ENCODE measurements at regions not wholly inside any gene's neighbourhood (a gene's known extent, or its start where the extent isn't known, plus 50 kb on each side); places are given as distances from the start of the nearest gene placed in this dataset.

DNA sequence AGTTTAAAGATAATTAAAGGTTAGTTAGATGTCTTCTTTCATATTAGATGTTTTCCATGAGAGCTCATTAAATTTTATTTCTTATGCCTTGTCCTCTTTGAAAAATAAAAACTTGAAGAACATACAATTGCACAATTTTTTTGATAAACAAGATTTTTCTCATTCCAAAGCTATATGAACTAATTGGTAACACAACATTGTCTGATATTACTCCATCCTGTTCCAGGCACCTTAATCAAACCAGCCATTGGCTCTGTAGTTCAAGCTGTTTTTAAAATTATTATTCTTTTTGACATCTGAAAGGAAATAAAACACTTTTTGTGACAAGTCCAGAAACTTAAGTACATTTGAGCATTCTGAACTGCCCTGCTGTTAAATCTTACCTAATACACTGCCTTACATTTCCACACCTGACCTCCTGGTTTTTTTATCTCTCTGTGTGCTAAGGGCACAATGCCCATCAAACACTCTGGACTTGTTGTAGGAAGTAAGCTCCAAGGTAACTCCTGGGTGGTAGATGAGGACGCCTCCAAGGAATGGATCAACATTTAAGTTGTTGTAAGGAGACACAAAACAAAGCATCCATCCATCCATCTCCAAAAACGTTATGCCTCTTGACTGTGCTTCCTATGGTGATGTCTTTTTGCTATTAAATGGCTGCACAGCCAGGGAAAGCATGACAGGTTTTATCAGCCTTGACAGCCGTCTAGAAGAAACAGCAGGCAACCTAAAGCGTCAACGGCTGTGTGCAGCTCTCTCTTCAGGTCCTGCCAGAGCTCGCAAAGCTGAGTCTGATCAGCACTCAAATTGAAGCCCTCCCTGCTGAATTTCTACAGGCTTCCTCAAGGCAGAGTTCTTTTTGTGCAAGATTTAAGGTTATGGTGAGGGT, 449.9 kb upstream of the FLRT2 start:
- DNase-seq: no peak

DNA sequence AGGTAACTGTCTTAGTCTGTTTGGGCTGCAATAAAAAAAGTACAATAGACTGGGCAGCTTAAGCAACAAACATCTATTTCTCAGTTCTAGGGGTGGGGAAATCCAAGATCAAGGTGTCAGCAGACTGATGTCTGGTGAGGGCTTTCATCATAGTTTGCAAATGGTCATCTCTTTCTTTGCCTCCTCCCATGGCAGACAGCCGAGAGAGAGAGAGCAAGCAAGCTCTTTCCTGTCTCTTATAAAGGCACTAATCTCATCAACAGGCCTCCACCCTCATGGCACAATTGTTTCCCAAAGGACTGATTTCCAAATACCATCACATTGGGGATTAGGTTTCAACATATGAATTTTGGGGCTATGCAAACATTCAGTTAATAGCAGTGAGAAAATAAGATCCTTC, 445.6 kb upstream of the FLRT2 start:
- DNase-seq: no peak

DNA sequence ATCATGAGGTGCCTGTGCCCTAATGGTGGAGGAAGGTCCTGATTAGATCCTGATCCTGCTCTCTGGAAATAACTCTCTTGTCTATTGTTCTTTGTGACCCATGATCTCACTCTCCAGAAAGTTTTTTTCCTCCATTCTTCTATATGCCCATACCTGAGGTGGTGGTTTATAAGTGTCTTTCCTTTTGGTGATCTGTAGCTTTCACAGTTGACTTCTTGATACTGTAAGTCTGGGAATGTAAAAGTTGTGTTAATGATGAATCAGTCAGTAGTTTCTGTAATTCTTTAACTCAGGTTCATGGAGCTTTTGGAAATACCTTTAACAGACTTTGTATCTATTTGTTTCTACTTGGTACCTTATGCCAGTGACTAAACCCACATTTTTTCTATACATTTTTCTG, 444.0 kb upstream of the FLRT2 start:
- no peak for DNase-seq

DNA sequence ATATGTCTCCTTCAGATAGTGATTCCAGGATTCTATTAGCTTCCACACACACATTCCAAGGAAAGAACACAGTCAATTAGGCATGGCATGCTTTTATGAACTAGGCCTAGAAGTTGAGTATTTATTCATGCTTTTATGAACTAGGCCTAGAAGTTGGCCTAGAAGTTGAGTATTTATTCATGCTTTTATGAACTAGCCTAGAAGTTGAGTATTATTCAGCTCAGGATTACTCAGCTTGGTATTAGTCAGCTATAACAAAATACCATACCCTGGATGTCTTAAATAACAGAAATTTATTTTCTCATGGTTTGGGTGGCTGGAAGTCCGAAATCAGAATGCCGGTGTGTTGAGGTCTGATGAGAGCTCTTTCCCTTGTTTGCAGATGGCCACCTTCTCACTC, 442.7 kb upstream of the FLRT2 start:
- no peak for DNase-seq

DNA sequence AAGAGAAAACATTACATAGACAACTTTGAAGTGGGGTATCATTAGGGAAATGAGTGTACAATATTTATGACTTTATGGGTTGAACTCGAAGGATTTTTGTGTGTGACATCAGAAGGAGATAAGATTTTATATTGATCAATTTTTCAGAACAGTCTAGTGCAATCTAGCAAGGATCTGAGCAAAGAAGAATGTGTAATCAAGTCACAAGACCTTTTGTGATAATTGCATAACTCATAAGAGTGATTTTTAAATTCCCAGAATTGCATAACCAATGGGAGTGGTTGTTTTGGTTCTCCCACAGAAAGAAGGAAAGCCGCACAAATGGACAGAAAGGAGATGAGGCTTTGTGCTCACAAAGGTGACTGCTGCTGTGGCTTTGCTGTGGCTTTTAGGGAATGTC, 441.8 kb upstream of the FLRT2 start:
- DNase-seq: no peak

DNA sequence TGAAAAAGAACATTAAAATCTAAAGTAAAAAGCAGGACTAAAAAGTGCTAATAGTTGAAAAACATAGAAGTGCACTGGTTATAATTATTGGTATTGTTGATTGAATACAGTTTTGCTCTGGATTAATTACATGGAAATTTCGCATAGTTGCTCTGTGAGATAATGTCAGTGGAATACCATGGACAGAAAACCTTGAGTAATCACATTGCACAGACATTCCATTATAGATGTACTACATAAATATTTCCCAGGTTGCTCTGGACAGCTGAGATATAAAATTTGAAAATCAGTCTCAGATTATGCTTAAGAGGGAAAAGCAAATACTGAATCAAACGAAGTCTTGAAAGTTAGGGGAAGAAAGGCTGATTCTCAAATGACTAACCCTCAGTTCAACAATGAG, 439.3 kb upstream of the FLRT2 start:
- no peak for DNase-seq

DNA sequence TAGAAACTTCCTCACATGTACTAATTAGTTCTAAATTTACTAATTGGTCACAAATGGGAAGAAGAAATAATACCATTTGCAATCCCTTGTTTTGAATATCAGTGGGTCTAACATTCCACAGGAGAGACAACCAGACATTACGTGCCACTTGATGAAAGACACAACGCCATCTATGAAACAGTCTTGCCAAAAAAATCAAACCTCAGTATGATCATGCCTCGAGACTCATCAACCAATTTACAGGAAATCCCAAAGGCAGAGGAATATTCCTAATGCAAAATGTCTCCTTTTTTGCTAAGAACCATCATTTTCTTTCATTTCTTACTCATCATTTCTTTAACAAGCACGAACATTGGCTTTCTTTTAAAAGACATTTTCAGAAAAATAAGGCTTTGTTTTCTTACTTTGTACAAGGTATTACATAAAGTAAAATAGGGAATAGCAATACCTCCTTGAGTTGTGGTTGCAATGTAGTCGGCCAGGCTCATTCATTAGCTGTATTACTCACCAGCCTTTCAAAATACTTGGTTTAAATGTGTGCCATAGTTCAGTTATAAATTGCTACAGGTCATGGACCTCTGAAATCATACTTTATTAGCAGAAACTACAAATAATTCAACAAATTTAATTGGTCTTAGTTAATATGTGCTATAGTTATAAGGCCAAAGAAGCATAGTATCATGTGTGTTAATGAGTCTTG, 436.2 kb upstream of the FLRT2 start:
- DNase-seq: no peak

DNA sequence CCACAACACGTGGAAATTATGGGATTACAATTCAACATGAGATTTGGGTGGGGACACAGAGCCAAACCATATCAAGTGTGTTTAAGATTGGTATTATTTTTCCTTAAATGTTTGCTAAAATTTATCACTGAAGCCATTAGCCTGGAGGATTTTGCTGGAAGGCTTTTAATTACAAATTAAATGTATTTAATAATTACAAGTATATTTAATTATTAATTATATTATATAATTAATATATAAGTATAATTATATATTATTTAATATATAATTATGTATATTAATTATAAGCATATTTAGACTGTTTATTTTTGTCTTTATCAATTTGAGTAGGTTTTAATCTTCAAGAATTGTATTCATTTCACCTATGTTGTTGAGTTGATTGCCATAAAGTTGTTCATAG, 427.4 kb upstream of the FLRT2 start:
- no peak for DNase-seq

DNA sequence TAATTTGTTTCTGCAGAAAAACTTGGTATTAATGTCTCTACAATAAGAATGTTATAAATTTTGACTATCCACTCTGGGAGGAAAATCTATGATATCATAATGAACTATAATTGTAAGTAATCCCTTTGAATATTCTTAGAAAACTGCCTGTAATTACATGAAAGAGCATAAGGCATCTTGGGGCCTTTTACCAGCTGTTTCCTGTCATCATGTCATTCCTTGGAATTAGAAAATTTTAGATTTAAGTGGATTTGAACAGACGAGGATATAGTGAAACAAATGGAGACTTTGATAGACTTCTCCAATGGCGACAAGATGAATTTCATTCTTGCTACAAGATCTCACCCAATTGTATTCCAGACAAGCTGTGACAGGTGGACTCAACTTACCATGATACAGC, 423.4 kb upstream of the FLRT2 start:
- no peak for DNase-seq

DNA sequence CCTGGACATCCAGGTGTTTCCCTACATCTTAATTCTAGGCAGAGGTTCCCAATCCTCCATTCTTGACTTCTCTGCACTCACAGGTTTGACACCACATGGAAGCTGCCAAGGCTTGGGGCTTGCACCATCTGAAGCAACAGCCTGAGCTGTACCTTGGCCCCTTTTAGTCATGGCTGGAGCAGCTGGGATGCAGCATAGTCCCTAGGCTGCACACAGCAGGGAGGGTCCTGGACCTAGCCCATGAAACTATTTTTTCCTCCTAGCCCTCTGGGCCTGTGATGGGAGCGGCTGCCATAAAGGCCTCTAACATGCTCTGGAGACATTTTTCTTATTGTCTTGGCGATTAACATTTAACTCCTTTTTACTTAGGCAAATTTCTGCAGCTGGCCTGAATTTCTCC, 417.2 kb upstream of the FLRT2 start:
- no peak for DNase-seq

DNA sequence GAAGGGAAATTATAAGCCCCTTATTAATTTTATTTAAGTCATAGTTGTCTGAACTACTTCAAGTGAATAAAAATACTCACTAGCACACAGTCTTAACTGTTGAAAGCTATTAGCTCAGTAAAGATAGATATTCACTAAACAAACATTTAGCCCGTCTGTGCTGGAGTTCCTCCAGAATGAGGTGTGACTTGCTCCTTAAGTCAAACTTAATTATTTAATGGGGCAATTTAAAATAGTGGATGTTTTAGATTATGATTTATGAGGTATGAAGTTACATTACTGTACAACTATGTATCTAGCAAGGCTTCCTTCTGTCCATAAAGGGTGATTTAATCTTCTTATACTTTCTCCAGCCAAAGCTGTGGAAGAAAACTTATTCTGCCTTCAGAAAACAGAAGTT, 414.0 kb upstream of the FLRT2 start:
- no peak for DNase-seq

DNA sequence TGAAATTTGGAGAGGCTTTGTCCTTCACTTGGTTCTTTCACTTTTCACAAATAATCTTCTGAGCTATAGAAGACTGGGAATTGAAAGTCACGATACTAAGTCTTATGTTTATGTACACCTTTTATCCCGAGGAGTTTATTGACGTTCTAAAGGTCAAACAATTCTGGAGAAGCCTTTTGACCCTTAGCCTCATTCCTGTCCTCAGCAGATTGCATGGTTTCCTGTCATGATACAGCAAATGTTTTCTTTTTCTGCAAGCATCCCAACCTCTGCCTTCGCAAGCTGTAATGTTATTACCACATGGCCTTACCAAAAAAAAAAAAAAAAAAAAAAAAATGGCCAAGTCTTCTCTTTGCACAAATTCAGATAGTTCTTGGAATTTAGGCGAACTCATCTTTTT, 411.7 kb upstream of the FLRT2 start:
- DNase-seq: no peak

DNA sequence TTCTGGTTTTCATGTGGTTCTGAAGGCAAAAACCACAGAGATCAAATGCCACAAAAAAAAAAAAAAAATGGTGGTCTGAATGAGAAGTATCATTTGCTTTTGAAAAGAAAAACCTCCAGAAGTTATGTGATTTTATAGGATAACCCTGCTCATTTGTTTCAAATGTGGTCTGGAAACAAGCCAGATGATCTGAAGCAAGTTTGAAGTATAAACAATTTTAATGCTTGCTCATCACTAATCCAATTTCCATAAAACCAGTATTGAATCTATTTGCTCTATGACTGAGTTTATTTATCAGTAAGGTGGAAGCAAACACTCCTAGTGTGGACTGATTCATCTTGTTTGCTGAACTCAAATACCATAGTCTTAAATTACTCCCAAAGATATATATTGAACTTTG, 407.3 kb upstream of the FLRT2 start:
- DNase-seq: no peak

DNA sequence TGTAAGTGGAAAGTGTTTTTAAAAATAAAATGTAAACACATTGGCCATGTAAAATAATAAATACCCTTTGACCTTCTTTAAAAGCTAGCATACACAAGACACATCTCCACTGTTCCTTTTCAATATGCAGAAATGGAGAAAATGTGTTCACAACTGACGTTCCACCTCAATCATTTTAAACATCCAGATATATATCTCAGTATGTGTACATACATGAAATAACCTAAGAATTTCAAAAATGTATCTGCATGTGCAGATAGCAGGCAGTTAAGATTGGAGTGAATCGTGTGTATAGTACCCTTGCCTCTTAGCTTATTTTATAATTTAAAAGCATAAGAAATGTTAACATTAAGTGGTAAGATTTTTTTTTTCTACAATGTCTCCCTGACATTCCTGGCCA, 406.2 kb upstream of the FLRT2 start:
- DNase-seq: no peak

DNA sequence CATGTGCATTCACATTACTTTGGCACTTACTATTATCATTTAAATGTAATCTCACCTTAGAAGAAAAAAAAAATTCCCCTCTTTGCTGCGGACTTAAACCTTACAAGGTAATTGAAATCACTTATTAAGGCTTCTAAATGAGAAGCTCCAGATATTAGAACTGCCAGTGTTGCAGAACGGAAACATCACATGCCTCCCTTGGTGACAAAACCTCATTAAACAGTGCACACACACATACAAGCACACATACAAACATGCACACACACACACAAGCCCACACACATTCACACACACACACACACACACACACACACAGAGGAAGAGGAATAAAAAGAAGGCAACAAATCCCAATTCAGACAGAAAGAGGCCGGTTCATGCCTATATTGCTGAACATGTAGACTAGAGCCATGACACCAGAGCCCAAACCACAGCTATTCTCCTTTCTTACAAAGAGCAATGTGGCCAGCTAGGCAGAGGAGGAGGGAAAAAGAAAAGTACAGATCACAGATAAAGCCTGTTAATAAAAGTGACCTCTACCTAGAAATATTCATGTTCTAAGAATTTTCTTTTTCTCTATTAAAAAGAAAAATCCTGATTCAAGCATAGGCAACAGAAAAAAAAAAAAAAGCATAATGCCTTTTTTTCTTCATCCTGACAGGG, 405.2 kb upstream of the FLRT2 start:
- no peak for DNase-seq

DNA sequence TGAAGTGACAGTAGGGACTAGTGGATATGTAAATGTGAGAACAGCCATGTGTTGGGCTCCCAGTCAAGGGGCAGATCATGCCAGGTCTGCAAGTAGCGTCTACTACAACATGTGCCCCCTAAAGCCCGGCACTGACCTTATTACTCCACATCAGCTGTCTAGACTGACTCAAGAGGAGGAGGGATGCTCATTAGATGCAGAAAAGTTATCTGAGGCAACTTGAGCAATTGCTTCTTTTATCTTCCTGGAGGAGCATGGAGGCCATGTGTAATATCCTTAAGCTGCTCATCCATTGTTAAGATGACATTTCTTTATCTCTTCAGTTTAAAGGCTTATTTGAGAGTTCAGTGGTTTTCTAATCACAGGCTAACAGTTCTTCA, 404.7 kb upstream of the FLRT2 start:
- no peak for DNase-seq

DNA sequence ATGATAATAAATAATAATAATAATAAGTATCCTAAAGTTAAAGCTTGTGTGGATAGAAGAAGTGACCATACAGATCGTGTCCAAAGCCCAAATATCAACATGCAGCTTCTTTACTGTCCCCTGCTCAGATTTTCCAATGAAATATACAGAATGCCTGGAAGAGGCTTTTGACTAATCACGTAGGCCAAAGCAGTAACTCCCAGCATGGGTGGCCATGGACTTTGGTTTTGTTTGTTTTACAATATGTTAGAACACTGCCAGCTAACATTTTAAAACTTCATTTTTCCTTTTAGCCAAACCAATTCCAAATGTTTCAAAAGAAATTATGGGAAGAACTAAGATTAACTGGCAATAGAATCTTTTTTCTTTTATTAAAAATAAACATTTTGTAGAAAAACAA, 400.0 kb upstream of the FLRT2 start:
- DNase-seq: no peak

DNA sequence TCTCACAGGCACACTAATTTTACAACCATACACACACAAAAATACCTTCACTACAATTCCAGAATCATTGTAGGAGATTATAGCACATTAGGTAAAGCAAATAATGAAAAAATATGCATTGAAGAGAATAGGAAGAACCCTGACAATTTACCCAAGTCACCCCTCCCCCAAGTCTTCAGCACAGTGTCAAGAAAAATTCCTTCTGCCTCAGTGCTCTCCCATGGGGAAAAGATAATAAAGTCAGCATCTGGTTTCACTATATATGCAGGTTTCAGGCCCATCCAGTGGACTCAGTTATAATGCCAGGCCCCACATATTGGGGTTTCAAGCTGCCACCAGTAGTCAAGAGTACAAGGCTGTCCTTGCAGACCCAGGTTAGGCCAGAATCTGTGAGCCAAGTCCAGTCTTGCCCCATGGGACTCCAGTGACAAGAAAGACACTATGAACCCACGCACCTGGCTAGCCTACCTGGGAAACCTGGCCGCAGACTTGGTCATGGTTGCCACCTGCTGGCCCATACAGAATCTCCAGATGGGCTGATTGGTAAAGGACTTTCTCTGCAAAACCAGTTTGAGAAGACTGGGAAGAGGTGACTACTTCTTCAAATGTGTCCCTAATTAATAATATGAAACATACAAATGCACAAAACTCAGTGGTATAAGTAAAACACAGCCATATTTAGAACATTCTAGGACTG, 398.6 kb upstream of the FLRT2 start:
- no peak for DNase-seq

DNA sequence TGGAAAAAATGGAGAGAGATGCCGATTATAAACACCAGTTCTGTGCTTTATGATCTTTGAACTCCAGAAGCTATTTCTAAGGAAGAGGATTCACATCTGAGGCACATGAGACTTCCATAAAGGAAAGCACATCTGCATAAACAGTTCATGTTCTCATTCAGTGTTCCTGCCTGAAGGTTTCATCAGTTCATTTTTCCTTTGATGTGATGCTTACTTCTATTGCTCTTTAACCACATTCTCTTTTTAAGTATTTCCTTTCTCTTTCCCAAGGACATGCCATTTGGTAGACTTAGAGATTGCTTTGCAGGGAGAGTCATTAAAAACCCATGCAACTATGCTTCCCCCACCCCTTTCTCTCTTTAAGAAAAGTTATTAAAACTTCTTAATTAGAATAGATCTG, 387.0 kb upstream of the FLRT2 start:
- DNase-seq: no peak

DNA sequence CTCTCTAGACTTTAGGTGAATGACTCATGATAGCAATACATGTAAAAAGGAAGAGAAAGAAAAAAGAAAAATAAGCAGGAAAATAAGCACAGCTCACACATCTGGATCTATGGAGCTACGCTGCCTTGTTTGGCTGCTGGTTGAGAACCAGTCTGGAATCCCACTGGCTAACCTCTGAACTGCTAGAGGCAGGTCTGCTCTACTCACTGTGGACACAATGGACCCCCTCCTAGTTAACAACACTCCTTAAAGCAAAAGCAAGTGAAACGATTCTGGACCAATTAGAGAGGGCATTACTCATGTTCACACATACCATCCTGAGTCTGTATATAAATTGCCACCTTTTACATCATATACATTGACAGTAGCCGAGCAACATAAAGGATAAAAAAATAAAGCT, 383.2 kb upstream of the FLRT2 start:
- DNase-seq: no peak

DNA sequence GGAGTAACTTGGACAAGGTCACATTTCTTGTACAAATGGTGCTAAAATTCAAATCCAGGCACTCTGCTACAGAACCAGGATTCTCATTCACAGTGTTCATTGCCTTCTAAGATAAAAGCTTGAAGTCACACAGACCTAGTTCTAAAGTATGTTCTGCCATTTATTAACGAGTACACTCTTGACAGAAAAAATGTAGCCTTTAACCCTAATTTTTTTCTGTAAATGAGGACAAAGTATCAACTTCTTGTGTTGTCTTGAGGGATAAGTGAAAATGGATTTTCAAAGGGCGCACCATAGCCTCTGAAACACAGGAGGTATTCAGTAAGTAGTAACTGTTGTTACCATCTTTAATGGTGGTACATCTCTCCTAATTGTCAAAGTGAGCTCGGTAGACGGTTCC, 379.8 kb upstream of the FLRT2 start:
- no peak for DNase-seq

DNA sequence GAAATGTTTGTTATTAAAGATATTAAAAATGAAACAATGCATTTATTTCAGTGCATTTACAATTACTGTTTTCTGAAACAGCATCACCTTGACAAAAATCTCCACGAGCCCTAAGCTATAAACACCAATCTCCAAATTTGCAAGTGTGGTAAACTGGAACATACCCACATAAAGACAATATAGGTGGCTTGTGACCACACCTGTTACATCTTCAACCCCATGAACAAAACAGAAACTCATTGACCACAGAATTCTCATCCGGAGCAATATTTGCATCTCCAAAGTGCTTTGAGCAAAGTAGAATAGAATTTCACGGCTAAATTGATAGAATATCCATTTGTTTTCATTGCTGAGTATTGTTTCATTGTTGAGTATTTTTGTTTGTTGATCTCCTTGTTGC, 375.2 kb upstream of the FLRT2 start:
- no peak for DNase-seq

DNA sequence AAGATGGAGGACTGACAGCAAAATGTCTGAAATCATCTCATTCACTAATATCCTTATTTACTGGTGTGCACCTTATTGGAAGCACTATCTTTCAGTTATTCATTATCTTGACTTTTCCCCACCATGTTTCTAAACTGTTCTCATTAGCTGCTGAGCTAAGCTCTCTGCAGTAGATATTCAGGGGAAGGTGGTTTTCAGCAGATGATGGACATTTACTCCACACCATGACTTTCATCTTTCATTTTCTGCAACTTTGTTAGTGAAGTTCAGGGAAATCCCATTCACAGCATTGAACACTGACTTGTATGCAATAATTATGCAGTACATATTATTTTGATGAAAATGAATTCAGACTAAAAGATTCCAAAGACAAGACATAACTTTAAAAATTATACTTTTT, 373.6 kb upstream of the FLRT2 start:
- no peak for DNase-seq

DNA sequence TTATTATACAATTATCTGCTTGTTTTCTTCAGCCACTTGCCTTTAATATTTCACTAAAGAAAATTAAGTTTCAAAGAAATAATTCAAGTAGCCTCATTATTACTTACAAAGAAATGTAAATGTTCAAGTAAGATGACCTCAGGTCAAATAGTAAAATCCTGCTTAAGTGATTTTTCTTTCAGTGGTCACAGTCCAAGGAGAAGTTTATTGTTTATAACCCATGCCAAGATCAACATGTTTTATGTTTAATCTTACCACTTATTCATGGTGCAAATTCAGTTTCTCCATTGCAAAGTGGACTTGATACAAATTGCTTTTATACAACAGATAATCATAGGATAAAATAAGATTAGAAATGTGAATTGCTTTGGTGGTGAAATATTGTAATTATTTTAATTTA, 370.2 kb upstream of the FLRT2 start:
- DNase-seq: no peak

Data from left hindlimb (tissue), 1 donor.